Epidermal melanocyte (primary cell): ENCODE measurements at regions not wholly inside any gene's neighbourhood (a gene's known extent, or its start where the extent isn't known, plus 50 kb on each side); places are given as distances from the start of the nearest gene placed in this dataset.
A peak's percentile ranks its signal among the peaks of the same experiment; 100 is the strongest.

ENCODE experiments used
- DNase-seq: peaks from one replicate; pipeline ENCODE4 v3.0.0; 2011; ENCODE audit warnings: low spot score; ENCODE audit not compliant: insufficient read length

DNA sequence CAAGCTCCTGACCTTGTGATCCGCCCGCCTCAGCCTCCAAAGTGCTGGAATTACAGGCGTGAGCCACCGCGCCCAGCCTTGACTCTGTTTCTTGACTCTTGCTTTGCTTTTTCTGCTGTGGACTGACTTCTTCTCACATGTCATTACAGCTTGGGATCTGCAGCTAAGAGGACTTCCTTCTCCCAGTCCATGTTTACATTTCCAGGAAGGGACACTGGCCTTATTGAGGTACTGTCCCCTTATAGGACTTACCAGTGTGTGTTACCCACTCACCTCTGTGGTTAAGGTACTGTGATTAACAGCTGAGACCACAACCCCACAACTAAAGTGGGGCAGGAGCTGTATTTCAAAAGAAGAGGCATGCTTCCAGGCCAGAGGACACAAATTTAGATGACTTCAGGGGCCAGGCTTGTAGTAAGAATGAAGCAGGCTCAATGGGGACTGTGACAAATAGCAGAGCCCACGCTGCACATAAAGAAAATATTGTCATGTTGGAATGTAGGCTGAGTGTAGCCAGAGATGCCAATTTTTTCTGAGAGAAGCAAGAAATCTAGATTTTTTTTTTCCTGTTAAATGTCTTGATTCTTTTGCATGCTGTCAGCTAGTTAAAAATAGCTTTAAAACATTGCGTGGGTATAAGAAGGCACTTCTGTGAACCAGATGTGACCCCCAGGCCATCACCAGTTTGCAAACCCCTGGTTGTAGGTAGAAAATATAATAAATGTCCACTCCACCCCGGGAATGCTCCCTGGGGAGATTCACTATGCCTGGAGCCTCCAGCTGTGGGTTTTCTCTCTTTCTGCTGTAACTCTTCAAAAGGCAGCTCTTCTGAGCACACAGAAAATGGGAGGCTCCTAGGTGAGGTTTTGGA lies 75.0 kb downstream of the PTPDC1 start:
- no peak for DNase-seq

DNA sequence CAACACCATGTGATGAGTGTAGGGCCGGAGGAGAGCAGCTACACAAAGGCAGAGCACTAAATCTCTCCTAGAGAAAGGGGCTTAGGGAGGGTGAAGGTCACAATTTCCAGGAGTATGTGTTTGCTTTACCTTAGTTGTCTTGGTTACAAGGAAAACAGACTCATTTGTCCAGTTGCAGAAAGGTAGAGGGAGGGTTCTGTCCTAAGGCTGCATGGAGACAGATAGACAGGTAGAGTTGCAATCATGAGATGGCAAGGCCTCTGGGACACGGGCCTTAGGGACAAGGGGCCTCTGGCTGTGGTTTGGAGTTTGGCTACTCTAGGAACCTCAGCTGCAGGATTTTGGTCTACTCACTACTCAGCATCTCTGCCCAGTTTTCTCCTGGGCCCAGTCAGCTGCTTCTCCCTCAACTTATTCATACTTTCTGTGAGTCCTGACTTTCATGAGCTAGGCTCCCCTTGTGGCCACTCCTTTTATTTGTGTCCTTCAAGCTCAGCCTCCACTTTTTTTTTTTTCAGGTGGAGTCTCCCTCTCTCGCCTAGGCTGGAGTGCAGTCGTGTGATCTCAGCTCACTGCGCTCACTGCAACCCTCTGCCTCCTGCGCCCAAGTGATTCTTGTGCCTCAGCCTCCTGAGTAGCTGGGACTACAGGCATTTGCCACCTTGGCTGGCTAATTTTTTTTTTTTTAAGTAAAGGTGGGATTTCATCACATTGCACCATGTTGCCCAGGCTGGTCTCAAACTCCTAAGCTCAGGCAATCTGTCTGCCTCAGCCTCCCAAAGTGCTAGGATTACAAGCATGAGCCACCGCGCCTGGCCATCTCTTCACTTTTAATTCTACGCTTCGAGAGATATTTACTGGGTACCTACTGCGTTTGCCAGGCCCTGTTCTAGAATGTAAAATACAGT lies 76.6 kb downstream of the PTPDC1 start:
- DNase-seq: no peak

DNA sequence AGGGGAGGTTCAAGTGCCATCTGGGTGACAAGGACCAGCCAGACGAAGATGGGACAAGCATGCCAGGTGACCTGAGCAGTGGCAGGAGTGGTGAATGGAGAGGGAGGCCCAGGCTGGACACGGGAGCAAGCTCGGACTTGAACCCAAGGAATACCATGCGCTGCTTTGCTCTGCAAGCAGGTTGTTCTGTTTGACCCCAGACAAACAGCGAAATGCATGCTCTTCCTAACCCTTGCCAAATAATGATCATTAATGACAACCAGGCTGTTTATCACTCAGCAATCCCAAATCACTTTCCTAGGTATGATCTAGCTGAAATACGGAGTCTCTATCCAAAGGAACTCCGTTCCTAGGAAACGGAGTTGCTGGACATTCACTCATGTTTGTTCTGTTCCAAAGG lies 77.4 kb downstream of the PTPDC1 start:
- no peak for DNase-seq

DNA sequence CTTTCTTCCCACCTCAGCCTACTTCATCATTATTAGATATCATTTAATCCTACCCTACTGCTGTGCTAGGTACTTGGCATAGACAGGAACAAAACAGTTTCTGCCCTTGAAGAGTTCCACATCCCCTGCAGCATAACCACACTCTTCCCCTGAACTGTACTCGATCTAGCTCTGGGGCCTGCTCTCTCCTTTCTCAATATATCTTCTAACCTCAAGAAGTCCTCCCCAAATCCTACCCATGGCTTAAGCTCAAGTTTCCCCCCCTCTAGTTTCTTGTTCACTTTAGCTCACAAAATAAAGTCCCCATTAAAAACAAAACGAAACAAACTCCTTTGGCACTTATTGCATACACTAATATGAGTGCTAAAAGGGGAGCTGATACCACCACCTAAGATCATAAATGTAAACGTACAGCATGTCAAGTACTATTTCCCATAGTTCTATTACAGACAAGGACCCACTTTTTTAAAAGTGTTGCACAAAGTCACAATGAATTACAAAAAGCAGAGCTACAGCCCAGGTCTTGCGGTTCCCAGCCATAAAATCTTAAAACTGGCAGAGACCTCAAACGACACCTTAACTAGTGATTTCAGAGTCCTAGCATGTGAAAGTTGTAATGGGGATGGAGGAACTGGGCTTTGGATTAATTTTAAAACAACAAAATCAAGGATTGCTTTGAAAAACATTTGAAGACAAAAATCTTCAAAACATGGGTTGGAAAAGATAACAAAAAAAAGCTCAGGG lies 80.7 kb downstream of the PTPDC1 start:
- DNase-seq: no peak

DNA sequence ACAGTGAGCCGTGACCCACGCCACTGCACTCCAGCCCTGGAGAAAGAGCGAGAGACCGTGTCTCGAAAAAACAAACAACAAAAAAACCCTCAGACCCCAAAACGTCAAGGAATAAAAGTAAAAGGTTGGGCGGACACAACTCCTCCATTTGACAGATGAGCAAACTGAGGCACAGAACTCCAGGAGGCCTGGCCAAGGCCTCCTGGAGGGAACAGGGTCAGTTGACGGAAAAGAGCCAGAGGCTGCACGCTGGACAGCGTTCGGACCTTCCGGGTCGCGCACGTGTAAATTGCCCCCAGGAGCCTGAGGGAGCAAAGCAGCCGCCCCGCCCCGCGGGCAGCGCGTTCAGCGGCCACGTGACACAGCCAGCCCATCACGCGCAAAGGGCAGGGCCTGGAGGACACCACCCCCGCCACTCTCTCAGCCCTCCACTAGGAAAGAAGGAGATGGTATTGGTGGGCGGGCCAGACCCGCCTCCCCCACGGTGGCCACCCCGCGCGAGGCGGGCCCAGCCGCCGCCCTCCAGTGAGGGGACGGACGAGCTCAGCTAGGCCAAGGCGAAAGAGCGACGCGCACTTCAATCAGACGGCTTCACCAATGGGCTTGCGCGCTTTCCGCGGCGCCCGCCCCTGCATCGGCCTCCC lies 81.5 kb downstream of the PTPDC1 start:
- peak; percentile 93 for DNase-seq

DNA sequence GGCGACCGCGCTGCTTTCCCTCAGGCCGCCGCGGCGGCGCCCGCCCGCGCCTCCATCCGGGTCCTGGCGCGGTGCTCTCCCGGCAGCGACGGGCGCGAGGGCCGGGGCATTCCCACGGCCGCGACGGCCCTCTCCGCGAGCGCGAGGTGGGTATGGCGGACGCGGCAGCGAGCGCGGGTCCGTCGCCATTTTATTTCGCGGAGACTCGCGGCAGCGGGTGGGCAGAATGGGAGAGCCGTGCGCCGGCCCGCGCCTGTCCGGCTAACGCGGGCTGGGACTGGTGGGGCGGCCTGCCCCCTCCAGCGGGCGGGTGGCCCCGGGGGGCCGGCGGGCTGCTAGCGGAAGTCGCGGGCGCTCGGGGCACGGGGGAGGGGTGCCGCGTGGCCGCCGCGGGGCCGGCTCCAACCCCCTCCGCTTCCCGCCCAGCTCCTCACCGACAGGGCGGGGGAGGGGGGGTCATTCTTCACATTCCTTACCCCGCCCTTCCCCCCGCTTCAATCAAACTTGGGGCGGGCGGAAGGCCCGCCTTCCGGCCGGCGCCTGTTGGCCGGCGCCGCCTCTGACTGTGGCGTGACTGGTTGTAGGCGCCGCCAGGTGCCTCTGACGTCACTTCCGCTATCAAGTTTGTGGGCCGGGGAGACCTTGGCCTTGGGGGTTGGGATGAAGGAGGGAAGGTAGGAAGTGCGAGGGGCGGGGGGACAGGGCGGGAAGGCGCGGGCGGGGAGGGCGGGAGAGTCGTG lies 82.1 kb downstream of the PTPDC1 start:
- DNase-seq: peak; percentile 83

DNA sequence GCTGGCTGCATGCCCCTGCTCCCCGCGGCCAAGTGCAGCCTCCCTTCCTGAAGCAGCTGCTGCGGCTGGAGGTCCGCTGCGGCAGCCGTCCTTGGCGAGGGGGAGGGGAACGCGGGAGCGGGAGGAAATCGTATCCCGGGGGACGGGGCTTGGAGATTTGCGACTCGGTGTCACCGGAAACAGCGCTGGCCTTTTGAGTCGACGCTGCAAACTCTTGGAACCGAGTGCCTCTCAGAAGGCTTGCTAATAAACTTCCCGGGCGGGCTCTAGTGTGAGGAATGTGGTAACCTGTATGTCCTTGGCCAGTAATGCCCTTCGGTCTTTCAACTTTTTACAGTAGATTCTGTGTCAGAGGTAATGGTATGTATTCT lies 82.7 kb downstream of the PTPDC1 start:
- no peak for DNase-seq

DNA sequence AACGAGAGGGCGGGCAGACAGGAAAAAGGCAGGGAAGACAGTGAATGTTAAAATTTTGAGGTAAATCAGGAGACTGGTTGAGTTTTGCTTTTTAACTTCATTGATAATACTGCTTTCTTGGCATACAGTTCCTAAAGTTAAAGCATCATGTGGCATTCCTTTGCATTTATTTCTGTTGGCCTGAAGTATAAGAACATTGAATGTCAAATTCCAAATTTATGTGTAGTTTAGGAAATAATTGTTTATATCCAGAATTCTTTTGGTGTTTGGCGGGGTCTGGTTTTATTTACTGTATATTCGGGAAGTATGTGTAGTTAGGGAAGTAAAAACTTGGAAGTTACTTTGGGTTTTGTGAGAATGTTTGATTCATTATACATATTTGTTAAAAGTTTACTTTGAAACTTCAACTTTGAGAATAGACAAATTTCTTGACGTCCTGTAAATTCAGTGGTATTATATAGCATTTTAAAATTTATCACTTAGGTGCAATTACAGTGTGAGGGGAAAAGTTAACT lies 83.2 kb downstream of the PTPDC1 start:
- DNase-seq: no peak

DNA sequence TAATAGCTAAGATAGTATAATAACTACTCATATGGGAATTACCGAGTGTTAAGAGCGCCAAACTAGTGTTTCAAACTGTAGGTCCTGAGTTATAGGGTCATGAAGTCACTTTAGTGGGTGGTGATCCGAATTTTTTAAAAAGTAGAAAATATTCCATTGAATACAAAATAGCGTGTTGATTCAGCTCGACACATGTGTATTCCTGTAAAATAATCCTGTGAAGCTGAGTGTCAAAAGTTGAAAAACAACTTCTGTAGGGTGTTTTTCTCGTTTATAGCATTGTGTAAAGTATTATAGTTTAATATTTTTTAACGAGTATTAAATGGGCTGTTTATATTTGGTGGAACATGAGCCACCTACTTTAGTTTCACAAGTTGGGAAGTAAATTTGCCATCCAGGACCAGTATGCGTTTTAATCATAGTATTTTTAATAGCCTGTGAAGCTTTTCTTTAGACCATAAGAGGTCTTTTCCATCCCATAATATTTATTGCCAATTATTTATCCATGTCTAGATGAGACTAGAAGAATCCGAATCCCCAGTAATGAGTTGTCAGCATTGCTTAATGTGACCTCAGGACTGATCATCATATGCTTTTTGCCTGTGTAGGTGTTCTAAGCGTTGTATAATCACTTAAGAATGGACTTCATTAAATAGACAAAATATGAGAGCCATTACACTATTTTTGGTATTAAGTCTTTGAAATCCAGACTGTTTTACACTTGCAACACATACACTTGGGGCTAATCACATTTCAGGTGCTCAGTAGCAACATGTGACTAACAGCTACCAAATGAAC lies 84.1 kb downstream of the PTPDC1 start:
- DNase-seq: no peak

DNA sequence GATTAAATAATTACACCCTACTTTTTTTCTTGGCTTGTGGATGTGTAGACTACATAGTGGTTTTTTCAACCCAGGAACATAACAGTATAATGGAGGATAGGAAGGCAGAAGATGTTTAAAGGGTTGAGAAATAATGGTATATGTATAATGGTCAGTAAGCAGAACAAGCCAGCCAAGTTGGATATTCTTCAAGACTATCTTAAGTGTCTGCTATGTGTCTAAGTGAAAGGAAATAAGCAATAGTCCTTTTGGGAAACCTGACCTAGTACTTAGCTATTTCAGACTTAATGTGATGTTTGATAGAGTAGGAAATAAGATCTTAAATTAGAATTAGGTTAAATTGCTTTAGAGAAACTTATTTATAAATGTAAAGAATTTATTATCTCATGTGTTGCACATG lies 85.7 kb downstream of the PTPDC1 start:
- no peak for DNase-seq

DNA sequence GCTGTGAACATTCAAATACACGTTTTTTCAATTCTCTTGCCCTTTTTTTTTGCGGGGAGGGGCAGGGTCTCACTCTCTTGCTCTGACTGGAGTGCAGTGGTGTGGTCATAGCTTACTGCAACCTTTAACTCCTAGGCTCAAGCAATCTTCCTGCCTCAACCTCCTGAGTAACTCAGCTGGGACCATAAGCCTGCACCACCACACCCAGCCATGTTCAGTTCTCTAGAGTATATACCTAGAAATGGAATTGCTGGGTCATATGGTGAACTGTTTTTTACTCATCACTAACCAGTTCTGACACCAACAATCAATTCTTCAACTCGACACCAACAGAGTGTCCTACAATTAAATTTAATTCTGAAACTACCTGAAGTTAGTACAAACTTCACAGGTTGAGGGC lies 85.5 kb upstream of the ZNF169 start:
- no peak for DNase-seq

DNA sequence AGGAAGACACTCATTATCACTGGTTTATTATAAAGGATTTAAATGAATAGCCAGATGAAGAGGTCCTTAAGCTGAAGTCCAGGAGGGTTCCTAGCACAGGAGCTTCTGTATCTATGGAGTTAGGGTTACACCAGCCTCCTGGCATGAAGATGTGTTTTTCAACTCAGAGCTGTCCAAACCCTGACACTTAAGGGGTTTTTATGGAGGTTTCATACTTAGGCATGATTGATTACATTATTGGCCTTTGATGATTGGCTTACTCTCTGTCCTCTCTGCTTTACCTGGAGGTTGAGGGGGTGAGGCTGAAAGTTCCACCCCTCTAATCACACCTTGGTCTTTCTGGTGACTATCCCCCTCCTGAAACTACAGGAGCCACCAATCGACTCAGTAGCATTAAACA lies 84.9 kb upstream of the ZNF169 start:
- no peak for DNase-seq

DNA sequence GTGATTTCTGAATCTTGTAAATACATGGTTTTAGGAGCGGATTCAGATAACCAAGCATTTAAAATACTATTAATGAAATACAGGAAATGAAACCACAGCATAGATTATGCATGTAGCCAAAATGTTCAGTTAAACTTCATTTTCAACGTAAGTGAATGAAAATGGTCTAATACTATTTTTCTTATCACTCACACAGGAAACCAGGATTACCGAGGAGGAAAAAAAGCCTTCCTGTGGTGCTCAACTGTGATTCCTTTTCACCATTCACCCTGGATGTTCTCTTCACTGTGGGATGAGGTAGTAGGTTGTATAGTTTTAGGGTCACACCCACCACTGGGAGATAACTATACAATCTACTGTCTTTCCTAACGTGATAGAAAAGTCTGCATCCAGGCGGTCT lies 83.4 kb upstream of the ZNF169 start:
- DNase-seq: no peak

DNA sequence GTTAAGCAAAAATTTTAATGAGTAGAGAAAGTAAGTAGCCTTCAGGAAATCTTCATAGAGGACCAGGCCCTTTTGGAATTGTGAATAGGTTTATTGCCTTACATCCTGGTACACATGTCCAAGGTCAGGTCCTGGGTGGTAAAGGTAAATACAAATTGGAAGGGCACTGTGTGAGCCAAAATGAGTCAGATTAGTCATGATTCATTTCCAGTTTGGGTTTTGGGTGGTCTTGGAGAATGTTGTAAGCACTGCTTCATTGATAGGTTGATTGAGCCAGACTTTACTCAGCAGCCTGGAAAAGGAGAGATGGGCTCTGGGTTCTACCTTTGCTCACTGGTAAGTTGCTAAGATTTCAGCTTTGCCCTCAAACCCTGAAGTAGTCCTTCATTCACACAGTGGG lies 82.5 kb upstream of the ZNF169 start:
- no peak for DNase-seq

DNA sequence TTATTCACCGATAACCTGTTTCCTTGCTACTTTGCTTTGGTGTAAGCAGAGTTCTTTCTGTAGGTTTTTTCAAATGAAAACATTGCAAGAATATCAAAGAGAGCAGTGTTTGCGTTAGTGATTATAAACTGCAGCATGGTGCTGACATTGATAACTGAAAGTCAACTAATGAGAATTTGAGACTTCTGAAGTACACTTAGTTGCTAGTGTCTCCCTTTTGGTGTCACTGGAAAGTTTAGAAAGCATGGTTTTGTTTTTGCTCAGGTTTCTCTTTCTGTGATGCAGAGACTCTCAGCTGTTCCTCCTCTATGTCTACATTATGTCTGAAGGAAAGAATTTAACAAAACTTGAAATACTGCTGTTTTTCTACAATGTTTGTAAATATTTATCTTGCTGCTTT lies 80.2 kb upstream of the ZNF169 start:
- DNase-seq: no peak

DNA sequence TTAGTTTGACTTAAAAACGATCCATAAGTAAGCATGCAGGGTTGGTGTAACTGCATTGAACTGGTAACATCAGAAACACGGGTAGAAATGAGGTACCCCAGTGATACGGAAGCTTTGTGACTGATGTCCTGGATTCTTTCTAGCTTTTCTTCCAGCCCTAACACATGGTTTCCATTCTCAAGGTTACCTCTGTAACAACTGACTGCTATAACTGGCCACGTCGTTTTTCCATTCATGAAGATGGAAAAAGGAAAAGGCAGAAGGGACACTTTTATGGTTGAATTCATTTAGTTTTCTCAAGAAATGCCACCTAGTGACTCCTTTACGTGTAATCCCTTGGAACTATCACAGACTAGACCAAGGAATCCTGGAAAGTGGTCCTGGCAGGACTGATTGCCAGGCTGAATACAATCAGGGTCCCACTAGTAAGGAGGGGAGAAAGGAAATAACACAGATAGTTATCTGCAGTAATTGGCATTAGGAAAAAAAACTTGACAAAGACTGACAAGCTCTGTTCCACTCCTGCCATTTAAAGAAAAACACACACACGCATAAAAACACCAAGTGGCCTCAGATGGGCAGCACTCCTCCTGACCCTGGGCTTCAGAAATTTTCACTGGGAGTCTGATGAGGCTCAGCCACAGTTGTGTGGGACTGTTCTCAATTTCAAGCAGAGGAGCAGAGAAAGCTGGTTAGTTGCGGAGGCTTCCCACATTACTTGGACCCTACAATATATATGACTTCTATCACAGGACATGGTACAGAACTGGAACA lies 77.5 kb upstream of the ZNF169 start:
- DNase-seq: no peak

DNA sequence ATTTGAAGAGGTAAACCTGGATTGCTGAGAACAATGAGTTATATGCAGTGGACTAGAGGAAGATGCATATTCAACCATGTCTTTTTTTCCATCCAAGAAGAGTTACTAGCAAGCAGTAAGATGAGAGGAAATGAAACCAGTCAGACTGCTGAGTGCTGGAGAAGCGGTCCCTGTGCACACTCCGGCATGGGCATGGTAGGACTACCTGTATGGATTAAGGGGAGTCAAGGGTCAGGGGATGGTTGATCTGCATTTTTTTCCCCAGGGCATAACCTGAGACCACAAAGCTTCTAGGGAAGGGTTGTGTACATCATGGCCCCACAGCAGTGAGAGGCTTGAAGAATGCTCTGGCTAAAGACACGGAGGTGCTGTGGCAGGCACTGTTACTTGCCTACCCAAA lies 76.6 kb upstream of the ZNF169 start:
- no peak for DNase-seq

DNA sequence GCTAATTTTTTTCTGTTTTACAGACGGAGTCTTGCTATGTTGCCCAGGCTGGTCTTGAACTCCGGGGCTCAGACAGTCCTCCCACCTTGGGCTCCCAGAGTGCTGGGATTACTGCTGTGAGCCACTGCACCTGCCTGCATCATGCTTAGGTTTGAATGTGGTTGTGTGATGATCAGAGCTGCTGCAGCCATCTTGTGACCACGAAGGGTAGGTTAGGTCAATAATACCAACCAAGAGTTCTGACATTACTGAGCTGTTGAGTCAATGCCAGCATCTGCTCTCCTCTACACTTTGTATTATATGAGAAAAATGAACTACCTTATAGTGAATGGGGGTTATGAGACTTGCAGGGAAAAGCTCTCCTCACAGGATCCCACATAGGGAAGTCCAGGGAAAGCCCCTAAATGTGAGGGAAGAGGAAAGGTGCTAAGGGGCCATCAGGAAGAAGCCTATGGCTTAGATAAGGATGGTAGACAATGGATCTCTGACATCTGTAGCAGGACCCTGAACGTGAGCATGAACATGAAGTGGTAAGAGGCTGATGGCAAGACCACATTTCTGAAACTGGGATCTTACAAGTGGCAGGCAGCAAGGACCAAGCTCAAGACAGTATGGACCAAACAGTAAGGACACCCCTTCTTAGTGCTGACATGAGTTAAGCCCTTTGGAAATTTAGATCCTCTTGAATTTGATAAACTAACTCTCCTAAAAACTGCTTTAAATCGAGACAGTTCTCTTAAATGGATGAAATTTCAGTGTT lies 75.7 kb upstream of the ZNF169 start:
- DNase-seq: no peak
